ENCODE measurements at regions not wholly inside any gene's neighbourhood (a gene's known extent, or its start where the extent isn't known, plus 50 kb on each side); places are given as distances from the start of the nearest gene placed in this dataset.

DNA sequence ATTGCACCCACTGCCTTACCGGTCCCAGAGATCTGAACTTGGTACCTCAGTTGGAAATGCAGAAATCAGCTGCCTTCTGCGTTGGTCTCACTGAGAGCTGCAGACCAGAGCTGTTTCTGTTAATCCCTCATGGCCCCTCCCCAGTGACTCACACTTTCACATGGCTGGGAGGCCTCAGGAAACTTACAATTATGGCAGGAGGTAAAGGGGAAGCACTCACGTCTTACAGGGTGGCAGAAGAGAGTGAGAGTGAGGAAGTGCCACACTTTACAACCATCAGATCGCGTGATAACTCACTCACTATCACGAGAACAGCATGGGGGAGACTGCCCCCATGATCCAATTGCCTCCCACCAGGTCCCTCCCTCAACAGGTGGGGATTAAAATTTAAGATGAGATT lies 648.5 kb downstream of the MTRR start (continued):
- TF ChIP-seq, protein P1, sequence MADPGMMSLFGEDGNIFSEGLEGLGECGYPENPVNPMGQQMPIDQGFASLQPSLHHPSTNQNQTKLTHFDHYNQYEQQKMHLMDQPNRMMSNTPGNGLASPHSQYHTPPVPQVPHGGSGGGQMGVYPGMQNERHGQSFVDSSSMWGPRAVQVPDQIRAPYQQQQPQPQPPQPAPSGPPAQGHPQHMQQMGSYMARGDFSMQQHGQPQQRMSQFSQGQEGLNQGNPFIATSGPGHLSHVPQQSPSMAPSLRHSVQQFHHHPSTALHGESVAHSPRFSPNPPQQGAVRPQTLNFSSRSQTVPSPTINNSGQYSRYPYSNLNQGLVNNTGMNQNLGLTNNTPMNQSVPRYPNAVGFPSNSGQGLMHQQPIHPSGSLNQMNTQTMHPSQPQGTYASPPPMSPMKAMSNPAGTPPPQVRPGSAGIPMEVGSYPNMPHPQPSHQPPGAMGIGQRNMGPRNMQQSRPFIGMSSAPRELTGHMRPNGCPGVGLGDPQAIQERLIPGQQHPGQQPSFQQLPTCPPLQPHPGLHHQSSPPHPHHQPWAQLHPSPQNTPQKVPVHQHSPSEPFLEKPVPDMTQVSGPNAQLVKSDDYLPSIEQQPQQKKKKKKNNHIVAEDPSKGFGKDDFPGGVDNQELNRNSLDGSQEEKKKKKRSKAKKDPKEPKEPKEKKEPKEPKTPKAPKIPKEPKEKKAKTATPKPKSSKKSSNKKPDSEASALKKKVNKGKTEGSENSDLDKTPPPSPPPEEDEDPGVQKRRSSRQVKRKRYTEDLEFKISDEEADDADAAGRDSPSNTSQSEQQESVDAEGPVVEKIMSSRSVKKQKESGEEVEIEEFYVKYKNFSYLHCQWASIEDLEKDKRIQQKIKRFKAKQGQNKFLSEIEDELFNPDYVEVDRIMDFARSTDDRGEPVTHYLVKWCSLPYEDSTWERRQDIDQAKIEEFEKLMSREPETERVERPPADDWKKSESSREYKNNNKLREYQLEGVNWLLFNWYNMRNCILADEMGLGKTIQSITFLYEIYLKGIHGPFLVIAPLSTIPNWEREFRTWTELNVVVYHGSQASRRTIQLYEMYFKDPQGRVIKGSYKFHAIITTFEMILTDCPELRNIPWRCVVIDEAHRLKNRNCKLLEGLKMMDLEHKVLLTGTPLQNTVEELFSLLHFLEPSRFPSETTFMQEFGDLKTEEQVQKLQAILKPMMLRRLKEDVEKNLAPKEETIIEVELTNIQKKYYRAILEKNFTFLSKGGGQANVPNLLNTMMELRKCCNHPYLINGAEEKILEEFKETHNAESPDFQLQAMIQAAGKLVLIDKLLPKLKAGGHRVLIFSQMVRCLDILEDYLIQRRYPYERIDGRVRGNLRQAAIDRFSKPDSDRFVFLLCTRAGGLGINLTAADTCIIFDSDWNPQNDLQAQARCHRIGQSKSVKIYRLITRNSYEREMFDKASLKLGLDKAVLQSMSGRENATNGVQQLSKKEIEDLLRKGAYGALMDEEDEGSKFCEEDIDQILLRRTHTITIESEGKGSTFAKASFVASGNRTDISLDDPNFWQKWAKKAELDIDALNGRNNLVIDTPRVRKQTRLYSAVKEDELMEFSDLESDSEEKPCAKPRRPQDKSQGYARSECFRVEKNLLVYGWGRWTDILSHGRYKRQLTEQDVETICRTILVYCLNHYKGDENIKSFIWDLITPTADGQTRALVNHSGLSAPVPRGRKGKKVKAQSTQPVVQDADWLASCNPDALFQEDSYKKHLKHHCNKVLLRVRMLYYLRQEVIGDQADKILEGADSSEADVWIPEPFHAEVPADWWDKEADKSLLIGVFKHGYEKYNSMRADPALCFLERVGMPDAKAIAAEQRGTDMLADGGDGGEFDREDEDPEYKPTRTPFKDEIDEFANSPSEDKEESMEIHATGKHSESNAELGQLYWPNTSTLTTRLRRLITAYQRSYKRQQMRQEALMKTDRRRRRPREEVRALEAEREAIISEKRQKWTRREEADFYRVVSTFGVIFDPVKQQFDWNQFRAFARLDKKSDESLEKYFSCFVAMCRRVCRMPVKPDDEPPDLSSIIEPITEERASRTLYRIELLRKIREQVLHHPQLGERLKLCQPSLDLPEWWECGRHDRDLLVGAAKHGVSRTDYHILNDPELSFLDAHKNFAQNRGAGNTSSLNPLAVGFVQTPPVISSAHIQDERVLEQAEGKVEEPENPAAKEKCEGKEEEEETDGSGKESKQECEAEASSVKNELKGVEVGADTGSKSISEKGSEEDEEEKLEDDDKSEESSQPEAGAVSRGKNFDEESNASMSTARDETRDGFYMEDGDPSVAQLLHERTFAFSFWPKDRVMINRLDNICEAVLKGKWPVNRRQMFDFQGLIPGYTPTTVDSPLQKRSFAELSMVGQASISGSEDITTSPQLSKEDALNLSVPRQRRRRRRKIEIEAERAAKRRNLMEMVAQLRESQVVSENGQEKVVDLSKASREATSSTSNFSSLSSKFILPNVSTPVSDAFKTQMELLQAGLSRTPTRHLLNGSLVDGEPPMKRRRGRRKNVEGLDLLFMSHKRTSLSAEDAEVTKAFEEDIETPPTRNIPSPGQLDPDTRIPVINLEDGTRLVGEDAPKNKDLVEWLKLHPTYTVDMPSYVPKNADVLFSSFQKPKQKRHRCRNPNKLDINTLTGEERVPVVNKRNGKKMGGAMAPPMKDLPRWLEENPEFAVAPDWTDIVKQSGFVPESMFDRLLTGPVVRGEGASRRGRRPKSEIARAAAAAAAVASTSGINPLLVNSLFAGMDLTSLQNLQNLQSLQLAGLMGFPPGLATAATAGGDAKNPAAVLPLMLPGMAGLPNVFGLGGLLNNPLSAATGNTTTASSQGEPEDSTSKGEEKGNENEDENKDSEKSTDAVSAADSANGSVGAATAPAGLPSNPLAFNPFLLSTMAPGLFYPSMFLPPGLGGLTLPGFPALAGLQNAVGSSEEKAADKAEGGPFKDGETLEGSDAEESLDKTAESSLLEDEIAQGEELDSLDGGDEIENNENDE (IDR thresholded peaks at IDR 0.05; ENCODE audit: insufficient replicate concordance, low read length) = no peak
- no peak for TF ChIP-seq RXRA (IDR thresholded peaks at IDR 0.05; ENCODE audit: insufficient read depth, low read depth, low read length)
- TF ChIP-seq GABPA (IDR thresholded peaks at IDR 0.05; ENCODE audit: borderline replicate concordance, insufficient read depth, low read length) = no peak
- TF ChIP-seq, protein P2, sequence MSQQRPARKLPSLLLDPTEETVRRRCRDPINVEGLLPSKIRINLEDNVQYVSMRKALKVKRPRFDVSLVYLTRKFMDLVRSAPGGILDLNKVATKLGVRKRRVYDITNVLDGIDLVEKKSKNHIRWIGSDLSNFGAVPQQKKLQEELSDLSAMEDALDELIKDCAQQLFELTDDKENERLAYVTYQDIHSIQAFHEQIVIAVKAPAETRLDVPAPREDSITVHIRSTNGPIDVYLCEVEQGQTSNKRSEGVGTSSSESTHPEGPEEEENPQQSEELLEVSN (IDR thresholded peaks at IDR 0.05) = no peak
- no peak for TF ChIP-seq SAP30 (IDR thresholded peaks at IDR 0.05; ENCODE audit: insufficient read depth, insufficient replicate concordance, low read length)
- no peak for TF ChIP-seq BACH1 (IDR thresholded peaks at IDR 0.05; ENCODE audit: low read length)
- TF ChIP-seq RAD21 (IDR thresholded peaks at IDR 0.05 in 1 of 2, conservative IDR thresholded peaks at IDR 0.05 in 1 of 2; ENCODE audit: low read depth in 2 of 2, low read length in 2 of 2) = no peak
- TF ChIP-seq MAX (IDR thresholded peaks at IDR 0.05) = no peak
- TF ChIP-seq NANOG (IDR thresholded peaks at IDR 0.05; ENCODE audit: insufficient read depth, low read depth, low read length, poor library complexity, severe bottlenecking) = no peak
- no peak for TF ChIP-seq CBX8 (IDR thresholded peaks at IDR 0.05; ENCODE audit: borderline replicate concordance, low read depth, low read length)

Data from H1 (cell line).